CD4-positive, alpha-beta T cell treated with Interferon alpha-2 for 1 hour (primary cell): ENCODE measurements at regions not wholly inside any gene's neighbourhood (a gene's known extent, or its start where the extent isn't known, plus 50 kb on each side); places are given as distances from the start of the nearest gene placed in this dataset.

ENCODE experiments used
- DNase-seq, 2 donors: peaks; one replicate each; pipeline ENCODE4 v3.0.0-alpha.2; 2020 to 2022

DNA sequence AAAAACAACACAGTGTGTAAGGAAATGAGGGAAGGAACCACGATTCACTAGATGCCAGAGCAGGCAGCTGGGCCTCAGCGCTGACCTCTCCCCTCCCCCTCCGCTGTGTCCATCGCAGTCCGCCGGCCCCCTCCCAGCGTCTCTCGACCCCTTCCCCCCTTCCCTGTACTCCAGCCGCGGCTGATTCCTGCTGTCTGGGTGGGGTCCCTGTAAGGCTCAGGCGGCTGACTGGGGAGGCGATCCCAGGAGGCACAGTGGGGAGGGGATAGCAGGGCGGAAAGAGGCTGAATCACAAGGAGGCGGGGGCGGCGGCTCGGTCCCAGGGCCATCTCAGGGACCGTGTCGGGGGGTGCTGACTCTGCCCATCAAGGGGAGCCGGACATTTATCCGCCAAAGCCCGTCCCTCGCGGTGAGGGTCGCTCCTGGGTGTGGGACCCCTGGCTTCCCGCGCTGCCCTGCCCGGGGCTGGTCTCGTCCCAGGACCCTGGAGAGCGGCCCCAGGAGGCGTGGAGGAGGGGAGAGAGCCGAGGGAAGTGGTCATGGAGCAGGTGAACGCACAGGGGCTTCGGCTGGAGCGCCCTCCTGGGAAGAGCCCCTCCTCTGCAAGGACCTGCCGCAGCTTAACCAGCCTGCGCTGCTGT, 241.9 kb downstream of the PTPRU start:
- DNase-seq, result no peak

DNA sequence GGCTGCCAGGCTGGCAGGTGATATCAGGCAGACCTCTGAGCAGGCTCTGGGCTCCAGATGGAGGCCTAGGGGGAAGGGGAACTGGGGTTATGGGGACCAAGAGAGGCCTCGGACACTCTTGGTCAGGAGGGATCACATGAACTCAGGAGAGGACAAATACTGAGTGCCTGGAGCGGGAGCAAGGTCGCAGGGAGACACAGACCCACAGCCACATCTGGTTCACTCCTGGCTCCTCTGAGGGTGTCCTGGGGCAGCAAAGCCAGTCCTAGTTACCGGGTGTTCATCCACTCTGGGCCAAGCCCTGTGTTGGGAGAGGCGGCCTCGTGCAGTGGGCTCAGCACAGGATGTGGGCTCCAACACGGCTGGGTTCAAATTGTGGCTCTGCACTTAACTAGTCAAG, 239.0 kb downstream of the PTPRU start:
- DNase-seq, result no peak

DNA sequence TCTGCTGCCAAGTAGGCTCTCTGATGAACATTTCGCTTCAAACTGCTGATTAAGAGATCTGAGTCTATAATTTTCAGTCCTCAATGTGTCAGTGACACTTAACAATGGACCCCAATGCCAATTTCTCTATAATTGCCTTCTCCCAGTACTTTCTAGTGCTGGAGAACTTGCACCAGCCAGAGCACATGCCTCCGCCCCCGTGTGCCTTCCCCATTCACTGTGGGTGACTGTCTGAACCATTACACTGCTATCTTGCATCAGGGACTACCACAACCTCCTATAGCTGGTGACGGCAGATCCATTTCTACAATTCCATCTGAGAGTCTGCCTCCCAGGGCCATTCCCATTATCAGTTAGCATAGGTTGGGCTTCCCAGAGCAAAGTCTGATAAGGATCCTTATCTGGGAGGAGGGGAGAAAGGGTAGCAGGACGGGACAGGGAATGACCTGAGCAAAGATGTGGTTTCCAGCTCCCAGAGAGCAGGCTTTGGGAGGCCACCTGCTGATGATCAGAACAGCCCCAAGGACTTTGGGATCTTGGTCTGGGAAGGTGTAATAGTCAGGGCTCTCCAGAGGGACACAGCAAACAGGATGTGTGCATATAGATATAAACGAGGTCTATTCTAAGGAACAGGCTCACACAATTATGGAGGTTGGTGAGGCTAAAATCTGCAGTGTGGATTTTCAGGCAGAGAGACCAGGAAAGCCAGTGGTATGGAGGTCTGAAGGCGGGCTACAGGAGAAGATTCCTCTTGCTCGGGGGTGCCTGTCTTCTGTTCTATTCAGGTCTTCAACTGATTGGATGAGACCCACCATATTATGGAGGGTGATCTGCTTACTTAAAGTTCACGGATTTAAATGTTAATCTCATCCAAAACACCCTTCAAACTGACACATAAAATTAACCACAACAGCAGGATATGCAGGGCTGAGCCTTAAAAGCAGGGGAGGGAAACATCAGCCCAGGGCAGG, 238.2 kb downstream of the PTPRU start:
- no peak for DNase-seq

DNA sequence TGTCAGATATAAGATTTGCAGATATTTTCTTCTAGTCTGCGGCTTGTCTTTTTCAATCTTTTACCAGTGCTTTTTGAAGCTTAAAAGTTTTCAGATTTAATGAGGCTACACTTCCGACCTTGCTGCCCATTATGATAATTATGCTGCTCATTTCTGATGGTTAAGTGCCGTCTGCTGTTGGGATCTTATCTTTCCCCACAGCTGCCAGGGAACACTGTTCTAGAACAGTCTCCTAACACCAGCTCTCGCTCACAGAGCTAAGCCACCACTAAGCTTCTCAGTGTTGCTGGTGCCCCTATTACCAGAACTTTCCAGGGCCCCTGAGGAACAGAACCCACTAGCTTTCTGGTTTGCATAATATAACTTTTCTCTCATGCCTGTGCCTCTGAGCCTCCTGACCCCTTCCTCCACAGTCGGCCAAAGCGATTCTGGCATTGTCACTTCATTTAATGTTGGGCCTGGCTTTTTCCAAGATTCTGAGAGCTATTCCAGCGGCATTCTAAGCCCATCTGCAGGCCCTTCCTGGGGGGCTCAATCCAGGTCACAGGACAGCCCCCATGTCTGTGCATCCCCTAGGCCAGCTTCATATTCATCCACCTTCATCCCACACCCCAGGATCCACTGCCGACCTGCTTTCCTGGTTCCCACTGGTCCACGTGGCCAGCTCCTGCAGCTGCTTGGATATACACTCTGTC, 237.0 kb downstream of the PTPRU start:
- no peak for DNase-seq

DNA sequence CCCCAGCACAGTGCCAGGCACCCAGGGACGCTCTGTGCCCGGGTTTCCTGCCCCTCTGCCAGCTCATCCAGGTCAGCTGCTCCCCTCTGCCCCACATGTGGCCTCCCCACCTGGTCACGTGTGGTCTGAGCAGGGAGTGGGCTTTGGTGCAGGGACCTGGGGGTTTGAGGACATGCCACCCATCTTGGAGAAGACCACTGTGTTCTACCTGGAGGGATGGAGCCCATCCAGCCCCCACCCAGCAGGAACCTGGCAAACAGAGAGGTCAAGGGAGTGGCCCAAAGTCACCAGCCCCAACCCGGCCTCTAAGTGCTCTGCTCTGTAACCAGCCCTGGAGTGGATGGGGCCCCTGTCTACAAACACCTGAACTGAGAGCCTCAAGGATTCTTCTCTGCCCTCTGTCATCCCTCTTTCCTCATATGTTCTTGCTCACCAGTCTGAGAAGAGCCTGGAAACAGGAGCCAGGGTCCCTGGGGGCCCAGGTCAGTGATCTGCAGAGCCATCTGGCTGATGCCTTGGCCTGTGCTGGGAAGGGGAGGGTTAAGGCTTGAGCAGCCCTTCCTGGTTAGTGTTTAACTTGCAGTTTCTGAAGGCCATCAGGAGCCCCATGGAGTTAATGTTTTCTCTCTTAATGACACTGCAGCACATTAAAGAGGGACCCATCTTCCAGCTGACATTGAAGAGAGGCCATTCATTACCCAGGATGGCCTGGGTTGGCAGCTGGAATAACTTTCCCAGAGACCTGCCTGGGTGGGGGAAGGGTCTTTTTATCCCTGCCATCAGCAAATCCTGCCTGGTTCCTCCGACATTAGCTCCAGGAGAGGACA, 235.4 kb downstream of the PTPRU start:
- no peak for DNase-seq

DNA sequence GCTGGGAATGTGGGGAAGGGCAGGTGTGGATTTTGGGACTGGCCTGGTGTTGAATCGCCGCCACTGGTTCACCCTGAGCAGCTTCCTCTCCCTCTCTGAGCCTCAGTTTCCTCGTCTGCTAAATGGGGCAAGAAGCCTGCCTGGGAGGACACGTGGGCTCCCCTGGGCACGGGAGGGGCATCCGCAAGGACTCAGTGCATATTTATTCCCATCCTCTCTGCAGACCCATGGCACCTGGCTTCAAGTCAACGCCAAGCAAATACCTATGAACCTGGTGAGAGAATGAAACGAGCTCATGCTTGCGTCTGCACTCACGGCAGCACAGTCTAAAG, 234.4 kb downstream of the PTPRU start:
- DNase-seq, result no peak

DNA sequence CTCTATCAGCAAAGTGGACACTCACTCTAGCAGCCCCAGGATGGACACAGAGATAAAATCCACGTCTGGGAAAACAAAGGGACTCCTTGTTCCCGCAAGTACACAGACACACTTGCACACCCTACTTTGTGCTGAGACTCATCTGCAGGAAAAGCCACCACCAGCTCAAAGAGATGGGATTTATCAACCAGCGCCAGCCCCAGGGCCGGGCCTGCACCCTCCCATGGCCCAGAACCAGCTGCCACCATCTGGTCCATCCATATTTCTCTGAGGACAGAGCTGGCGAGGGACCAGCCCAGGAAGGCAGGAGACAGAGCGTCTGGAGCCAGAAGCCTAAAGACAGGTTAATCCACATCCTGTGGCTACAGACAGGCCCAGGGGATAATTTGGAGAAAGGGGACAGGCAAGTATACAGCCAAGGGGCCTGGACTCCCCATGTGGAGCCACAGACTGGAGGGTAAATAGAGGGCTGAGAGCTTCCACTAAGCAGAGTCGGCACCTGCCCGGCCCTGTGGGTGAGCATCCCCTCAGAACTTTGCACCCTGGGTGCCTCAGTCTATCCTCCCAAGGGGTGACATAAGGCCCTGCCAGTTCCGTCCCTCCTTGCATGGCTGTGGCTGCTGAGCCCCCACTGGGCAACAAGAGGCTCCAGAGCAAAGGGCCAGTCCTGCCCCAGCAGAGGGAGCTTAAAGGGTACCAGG, 233.9 kb downstream of the PTPRU start:
- no peak for DNase-seq

DNA sequence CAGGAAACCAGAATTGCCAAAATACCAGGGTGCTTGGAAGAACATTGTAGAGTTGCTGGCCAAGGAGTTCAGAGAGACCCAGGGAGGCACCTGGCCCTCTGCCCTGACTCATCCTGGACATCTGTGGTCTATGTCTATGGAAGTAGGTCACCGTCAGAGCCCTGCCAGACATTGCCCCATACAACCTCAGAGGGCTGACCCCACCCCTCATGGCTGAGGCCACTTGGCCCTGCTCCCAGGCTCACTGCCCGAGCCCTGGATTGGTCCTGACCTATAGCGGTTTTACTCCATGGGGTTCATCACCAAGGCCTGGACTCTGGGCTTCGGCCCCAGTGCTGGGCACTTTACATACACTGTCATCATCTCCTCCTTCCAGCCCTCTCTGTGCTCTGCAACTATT, 233.1 kb downstream of the PTPRU start:
- no peak for DNase-seq

DNA sequence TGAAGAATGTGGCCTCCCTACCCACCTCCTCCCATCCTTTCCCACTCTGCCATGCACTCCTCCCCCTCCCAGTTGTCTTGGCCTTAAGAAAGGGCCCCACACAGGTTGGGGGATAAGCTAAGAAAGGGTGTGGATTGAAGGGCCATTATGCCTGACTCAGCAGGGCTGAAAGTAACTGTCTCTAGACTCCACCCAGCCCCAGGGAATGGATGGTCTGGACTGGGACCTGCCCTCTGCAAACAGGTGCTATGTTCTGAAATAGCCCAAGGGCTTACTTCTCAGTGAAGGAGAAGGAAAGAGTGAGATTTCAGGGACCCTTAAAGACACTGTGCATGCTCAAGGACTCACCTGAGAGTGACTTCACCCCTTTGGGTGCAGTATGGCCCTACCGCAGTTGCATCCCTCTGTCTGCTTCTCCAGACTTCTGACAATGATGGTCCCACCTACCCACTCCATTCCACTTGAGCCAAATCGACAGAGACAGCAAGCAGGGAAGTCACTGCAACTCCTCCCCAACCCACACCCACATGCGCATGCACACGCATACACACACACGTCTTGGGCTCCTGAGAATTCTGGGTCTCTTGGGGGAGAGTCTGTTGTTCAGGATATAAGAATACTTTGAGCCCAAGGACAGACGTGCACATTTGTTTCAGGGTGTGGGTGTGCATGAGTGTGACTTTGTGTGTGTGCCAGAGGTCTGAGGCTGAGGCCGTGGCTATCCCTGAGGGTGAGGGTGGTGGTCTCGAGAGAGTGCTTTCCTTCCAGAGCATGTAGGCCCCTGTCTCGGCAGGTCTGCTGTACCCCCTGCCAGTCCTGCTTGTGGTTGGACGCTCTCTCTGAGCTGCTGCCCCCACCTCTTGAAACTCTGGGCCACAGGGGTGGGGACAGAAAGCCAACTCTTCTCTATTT, 231.9 kb downstream of the PTPRU start:
- no peak for DNase-seq

DNA sequence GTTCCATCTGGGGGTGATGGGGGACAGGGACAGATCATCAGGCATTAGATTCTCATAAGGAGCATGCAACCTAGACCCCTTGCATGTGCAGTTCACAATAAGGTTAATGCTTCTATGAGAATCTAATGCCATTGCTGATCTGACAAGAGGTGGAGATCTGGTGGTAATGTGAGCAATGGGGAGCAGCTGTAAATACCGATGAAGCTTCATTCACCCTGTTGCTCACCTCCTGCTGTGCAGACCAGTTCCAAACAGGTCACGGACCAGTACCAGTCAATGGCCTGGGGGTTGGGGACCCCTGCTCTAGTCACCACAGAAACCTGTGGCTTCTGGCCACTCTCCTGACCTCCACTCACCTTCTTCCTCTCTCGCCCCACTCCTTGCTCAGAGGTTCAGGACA, 229.9 kb downstream of the PTPRU start:
- no peak for DNase-seq

DNA sequence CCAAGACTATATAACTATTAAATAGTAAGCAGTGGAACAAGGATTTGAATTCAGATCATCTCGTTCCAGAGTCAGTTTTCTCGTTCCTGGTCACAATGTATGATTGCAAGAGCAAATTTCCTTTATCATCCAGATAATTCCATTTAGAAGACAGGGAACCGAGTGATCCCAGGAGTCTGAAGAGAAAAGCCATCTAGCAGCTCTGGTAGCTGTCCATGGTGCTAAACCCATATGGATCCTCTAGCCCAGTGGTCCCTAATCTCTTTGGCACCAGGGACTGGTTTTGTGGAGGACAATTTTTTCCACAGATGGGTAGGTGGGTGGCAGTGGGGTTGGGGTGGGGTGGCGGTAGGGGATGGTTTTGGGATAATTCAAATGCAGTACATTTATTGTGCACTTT, 229.4 kb downstream of the PTPRU start:
- DNase-seq, result no peak

DNA sequence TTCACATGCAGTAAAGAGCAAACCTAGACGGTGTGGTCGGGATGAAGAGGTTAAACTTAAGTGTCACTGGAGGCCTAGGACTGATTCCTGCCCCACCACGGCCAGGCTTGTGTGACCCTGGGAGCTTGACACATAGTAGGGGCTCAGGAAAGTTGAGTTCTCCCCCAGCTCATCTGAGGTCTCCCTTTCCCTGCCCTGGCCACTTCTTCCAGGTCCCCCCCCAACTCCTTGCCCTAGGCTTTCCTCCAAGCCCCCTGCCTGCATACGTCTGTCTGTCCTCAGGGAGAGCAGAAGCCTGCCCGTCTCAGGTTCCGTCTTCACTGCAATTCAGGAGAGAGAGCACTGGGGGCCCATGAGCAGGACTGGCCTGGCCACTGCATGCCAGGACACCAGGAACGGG, 225.8 kb downstream of the PTPRU start:
- no peak for DNase-seq

DNA sequence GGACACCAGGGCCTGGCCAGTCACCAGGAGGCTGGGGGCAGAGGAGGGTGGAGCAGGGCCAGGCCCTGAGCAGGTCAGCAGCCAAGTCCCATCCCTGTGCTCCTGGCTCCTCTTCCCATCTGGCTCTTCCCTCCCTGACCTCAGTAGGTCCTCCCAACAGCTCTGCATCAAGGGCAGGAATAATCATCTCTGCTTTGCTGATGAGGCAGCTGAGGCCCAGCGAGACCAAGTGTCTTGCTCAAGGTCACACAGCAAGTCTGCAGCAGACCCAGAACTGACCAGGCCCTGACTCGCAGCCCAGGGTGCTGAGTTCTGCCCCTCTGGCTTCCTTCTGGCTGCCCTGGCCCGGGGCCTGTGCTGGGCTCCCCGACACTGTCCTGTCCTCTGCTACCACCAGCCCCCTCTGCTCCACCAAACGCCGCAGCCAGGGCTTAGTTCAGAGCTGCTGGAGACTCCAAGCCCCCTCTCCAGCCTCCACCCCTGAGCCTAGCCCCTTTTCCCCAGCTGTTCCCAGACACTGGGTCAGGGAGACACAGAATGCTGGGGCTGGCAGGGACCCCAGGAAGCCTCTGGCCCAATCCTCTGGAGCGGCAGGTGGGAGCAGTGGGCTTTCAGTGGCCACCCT, 224.9 kb downstream of the PTPRU start:
- no peak for DNase-seq

DNA sequence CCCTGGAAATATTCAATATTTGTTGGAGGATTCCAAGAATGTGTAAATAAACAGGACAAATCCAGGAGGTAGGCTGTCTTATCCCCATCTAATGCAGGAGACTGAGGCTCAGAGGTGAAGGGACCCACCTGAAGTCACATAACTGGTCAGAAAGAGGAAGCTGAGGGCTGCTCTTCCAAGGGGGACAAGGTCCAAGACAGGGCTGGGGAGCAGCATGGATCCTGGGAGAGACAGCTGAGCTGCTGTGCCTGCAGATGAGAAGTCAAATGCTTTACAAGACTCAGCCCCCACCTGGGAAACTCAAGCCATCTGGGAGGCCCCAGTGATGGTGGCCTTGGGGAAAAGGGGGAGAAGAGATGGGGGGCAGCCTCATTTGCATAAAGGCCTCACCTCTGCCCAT, 224.4 kb downstream of the PTPRU start:
- DNase-seq, result no peak

DNA sequence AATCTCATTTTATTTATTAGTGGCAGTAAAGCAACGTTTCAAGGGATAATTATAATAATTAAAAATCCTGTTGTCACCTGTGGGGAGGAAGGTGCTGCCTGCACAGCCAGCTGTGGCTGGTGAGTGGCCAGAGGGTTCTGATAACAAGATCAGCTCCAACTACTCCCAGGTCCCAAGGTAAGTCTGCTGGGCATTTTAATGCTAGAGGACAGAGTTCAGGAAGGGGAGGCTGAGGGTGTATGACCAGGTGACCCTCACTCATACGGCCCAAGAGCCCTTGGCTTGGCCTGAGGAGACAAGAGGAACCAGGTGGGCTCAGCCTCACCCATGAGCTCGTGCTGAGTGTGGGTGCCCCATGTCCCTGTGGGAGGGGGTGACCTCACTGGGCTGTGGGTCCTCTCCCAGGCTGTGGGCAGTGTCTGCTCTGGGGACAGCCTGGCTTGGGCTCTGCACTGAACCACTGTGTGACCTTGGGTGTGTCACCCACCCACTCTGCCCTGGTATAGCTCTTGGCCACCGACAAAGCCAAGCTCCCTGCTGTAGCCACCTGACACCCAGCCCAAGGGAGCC, 223.8 kb downstream of the PTPRU start:
- no peak for DNase-seq

DNA sequence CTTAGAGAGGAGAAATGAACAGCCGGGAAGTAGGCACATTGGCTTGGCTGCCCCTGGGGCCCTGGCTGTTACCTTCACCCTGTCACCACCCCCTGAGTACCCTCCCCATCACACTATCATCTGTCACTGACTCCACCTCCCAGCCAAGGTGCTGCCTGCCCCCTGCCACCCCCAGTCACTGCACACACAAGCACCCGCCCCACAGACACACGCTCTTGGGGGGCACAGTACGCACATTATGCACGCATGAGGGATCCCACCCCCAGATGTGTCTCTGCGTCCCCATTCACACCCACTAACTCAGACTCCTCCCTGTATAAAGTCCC, 223.3 kb downstream of the PTPRU start:
- no peak for DNase-seq

DNA sequence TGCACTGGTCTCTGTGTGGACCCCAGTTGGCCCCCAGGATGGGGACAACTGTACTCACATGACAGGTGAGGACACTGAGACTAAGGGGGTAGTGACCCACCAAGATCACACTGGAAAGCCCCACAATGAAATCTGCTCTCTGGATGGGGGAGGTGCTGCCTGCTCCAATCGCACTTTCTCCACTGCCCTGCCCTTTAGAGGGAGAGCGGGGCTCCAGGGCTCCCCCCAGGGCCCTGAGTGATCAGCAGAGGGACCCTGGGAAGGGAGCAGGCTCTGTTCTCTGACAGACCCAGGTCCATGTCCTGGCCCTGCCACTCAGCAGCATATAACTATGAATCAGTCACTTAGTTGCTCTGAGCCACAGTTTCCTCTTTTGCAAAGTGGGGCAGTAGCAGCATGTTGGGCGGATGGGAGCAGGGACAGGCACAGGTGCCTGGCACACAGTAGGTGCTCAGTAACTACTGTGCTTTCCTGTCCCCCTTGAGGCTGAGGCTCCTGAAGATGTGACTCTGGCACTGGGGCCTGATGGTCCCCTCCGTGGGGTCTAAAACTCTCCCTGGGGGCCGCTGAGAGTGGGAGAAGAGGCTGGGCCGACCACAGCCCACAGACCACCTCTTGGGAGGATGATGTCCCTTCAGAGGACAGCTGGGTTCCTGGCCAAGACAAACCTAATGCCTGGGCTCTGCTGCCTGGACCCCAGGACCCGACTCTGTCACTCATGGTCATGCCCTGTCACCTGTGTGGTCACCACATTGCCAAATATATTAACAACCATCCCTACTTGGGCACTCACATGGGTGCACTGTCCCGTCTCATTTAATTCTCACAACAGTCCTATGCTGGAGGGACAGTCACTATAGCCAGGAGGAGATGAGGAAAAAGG, 222.7 kb downstream of the PTPRU start:
- DNase-seq, result no peak

DNA sequence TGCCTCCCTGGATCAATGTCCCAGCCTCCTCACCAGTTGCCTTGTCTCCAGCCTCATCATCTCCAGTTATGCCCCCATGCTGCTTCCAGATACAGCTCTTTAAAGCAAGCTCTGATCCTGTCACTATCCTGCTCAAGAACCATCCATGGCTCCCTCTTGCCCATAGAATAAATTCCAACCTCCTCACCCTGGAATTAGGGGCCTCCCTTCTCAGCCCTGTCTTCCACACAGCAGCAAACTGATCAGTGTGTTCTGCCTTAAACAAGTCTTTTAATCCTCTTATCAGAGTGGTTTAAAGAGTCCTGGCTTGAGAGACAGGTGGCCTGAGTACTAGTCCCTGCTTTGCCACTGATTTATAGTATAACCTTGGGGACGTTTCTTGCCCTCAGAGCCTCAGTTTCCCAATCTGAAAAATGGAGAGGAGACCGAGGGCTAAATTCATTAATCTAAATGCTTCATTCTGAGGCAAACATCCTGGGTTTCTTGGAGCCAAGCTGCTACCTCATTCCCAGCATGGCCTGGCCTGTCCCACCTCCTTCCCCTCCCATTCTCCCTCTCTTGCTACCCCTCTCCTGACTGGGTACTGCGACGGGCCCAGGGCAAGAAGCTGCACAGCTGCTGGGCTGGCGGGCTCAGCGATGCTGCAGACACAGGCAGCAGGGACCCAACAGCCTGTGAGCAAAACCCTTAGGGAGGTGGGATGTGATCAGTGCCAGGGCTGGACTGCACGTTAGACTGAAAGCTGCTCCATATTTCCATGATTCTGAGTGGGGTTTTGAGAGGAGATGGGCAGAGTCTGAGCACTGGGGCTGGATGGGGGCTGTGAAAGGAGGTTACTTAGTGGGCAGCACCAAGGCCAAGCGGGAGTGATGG, 221.4 kb downstream of the PTPRU start:
- no peak for DNase-seq
